Erythroblast (primary cell): ENCODE measurements at regions not wholly inside any gene's neighbourhood (a gene's known extent, or its start where the extent isn't known, plus 50 kb on each side); places are given as distances from the start of the nearest gene placed in this dataset.

Source experiments
- DNase-seq, 2 experiments: peaks; one replicate each; lab custom pipeline; 2025; lab: John Stamatoyannopoulos, UW
- GATA1 ChIP-seq: IDR thresholded peaks from 2 replicates; pipeline ENCODE4 v1.6.1; 2011; ENCODE audit warnings: low read depth, mild to moderate bottlenecking, control low read depth, low read length, moderate library complexity
- POLR2A ChIP-seq: IDR thresholded peaks from 2 replicates; pipeline ENCODE4 v1.6.1; 2011; ENCODE audit warnings: mild to moderate bottlenecking, low read length

DNA sequence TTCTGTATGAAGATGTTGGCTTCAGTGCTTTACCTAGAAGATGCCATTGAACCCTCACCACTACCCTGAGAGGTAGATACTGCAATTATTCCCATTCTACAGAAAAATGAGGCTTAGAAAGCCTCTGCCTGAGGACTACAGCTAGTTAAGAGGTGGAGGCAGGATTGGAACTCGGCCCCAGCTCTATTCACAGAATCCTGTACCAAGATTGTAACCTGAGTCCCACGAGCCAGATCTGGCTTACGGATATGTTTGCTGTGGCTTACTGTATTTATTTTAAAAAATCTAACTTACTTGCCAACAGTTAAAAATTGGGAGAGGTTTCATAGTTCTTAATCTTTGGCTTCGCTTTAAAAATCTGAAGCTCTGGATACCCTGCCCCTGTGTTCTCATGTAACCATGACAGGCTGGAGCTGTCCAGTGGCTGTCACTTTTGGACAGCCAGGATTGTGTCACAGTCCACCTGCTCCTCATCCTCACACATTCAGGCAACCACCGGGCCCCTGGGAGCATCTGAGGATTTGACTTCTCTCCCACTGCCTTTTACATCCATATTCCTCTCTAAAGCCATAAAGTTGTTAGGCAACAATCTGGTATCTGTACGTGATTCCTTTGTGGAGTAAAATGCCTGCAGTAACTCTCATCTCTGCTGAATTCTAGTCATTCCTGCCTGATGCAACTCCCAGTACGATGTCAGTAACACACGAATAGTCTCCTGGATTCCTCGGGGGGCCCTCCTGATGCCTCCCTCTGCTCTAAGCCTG, 160.8 kb upstream of the SERP2 start:
- TF ChIP-seq GATA1 (no peak), POLR2A (no peak)
- no peak for DNase-seq

DNA sequence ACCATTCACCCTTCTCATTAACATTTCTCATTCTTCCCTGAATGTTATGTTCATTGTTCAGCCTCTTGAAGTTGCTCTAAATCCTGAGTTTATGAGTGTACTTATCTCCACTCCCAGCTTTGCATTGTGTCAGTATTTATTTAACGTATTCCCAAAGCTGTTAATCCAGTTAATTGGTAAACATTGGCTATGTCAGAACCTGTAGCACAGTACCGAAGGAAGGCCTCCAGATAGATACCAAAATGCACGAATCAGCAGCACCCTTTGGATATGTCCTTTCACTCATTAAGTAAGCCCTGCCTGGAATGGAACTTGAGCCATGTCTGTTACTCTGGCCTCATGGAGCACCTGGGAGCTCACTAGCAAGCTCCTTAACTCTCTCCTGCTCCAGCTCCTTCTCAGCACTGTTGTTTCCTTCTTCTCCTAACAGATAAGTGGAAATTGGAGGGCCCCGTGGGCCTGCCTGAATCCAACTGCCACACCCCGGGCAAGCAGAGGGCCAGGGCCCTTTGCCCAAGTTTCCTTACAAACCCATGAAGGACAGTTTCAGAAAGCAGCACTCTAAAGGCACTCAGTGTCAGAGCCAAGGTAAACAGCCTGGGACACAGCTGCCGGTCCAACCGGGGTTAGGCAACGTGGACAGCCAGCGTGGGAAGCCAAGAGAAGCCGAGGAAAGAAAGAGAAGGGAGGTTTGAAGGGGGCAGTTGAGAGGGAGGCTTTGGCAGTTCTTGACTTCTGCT, 155.0 kb upstream of the SERP2 start:
- DNase-seq: no peak
- TF ChIP-seq POLR2A (no peak), GATA1 (no peak)

GRCh38 chr13:44219577-44220548, 153.8 kb upstream of the SERP2 start:
- no peak for DNase-seq
- TF ChIP-seq POLR2A (no peak), GATA1 (no peak)

GRCh38 chr13:44220948-44221347, 152.7 kb upstream of the SERP2 start:
- DNase-seq: no peak
- TF ChIP-seq GATA1 (no peak), POLR2A (no peak)

DNA sequence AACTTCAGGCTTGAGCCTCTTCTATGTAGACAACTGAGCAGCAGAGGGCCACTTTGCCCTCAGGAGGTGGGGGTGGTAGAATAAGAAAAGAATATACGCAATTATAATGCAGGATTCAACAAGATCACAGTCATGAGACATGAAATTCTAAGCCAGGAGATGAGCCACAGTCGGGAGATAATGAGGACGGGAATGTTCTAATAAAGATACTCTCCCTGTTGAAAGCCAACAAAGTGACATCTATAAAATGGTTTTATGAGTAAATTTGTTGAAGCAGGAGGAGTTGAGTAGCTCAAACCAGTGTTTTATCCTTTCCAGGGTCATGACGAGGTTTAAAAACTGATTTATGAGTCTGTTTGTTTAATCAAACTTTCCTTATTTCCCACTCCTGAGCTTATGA, 152.0 kb upstream of the SERP2 start:
- TF ChIP-seq GATA1 (no peak), POLR2A (no peak)
- DNase-seq: no peak

- no peak for DNase-seq
- no peak for TF ChIP-seq POLR2A
- no peak for TF ChIP-seq GATA1
Observed at GRCh38 chr13:44223770-44224444, 149.7 kb upstream of the SERP2 start.

DNA sequence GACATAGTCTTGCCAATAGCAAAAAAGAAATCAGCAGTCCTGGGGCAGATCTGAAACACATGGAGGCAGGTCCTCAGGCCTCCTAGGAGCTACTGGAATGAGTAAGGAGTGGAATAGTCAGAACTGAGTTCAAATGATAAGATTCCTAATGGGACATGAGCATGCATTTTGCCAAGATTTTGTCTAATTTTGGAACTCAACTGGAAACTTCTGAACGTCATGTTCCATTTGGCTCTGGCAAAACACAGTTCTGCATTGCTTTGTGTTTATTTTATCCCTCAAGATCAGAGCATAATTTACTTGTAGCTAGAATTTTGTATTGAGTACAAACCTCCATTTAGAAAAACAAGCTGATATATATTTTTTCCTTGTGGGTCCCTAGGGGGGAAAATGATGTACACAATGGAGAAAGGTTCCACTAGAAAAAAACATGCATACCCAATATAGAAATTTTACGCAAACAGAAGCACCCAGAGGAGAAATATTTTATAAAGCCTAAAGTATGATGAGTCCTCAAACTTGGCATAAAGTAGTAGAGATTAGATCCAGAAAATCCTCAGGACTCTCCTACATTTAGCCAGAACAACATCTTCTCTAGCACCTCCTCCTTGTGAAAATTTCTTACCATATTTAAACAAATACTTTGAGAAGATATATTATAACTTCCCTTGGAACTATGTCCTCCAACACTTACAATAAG, 149.0 kb upstream of the SERP2 start:
- DNase-seq: no peak

DNA sequence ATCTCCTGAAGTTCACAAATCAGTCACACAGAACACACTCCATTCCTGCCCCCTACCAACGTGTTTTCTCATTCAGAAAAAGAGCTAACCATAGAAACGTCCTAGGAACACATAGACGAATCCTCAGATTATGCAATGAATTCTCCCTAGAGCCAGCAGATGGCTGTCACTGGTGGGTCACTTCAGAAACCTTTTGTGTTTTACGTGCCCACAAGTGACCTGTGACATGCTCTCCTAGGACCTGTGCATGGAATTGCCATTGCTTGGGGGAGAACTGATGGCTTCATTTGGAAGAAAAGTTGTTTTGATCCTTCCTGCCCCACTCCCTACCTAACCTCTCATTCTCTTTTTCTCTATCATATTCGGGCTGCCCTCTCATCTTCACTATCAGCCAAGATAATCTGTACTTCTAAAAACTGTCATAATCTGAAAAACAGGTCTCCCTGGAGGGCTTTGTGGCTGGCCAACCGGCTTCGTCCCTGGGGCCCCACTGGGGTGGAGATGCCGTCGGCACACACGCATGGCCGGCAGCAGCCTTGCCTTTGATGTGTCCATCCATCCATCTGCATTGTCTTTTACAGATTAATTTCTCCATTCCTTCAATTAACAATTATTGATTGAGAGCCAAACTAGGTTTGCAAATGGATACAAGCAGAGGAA, 144.1 kb upstream of the SERP2 start:
- no peak for DNase-seq
- no peak for TF ChIP-seq POLR2A
- TF ChIP-seq GATA1: no peak

More for the DNA sequence above, 149.0 kb upstream of the SERP2 start:
- TF ChIP-seq GATA1 (no peak), POLR2A (no peak)

DNA sequence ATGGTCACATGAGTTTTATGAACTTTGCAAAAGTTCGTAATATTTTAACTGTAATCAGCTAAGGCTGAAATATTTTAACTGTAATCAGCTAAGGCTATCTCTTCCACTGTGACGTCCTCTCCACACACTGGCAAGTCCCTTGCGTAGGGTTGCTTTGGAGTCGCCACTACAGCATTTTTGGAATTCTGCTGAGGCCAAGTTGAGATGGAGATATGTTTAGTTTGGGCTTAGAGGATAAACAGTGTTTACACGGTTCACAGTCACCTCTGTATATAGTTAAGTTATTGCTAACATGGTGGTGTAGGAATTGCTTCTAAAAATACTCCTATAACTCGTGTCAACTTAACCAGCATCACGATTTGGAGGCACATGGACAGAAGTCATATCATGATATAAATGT, 143.6 kb upstream of the SERP2 start:
- DNase-seq: no peak
- TF ChIP-seq GATA1 (no peak), POLR2A (no peak)

GRCh38 chr13:44230736-44231135, 142.9 kb upstream of the SERP2 start:
- no peak for DNase-seq

DNA sequence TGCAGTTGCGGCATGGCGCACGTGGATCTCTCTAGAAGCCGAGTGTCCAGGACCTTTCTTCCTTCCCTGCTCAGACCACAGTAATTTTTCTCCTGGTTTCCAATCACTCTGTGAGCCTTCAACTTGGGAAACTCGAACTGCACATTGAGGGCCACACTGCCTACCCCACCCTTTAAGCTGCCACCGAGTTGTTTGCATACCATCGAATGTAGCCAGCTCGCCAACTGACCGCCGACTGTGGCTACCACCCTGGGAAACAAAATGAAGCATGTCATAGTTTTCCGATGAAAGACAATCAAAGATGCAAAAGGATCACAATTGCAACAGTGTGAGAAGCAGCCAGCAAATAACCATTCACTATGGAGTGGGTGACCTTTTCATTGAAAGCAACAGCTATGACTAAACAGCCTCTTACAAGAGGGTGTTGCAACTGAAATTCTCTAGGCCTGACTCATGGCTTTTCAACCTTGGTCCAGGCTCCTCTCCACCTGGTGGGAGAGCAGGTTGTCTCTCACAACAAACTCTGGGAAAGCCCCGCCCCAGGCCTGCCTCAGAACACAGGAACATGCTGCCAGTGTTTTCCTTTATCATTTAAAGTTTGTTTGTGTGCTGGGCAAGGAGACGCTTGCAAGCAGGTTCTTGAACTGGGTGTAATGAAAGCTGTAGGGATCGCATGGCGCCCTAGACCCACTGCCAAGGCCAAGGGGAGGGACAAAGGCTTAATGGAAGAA, 141.7 kb upstream of the SERP2 start:
- no peak for TF ChIP-seq GATA1
- no peak for TF ChIP-seq POLR2A
- DNase-seq: peak in 1 of 2 experiments; percentile 14

More at GRCh38 chr13:44230736-44231135, 142.9 kb upstream of the SERP2 start:
- TF ChIP-seq POLR2A: no peak

GRCh38 chr13:44232774-44233173, 140.8 kb upstream of the SERP2 start:
- TF ChIP-seq POLR2A (no peak), GATA1 (no peak)
- no peak for DNase-seq
